Mammary epithelial cell (primary cell): ENCODE measurements at regions not wholly inside any gene's neighbourhood (a gene's known extent, or its start where the extent isn't known, plus 50 kb on each side); places are given as distances from the start of the nearest gene placed in this dataset.

Source experiments
- CTCF ChIP-seq, 2 donors: IDR thresholded peaks in 1 of 2; conservative IDR thresholded peaks in 1 of 2; 2 replicates each; pipeline ENCODE4 v1.5.1; 2011 to 2012; ENCODE audit warnings: inconsistent platforms in 2 of 2, low read length in 2 of 2, mild to moderate bottlenecking in 2 of 2, control low read depth in 1 of 2, low read depth in 1 of 2; ENCODE audit not compliant: insufficient read depth in 1 of 2; ENCODE audit errors: extremely low read depth in 1 of 2
- EZH2 ChIP-seq: IDR thresholded peaks from 2 replicates; pipeline ENCODE4 v1.6.1; 2012; ENCODE audit warnings: low read length, inconsistent platforms, borderline replicate concordance

DNA sequence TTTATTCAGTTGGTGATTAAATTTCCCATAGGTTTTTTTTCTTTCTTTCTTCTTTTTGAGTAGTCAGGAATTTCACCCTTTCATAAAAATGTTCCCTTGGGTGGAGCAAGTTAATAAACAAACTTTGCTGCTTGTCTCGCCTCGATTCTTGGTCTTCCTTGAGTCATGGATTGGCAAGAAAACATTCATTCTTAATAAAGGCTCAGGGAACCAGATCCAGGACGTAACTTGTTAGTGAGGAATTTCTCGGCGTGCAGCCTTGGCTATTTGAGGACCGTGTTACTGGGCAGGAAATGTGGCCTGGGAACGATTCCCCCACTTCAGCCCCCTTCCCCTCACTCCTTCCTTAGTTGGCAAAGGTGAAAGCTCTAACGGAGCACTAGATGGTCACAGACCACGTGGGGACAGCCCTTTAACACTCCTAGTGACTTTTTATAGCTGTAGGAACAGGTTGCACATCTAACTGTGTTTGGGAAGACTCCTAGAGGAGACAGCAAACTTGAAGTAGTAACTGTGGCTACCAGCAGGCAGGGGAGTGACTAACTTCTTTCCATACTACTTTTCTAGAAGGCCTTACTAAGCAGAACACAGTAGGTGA, 106.8 kb downstream of the UCHL1 start:
- TF ChIP-seq CTCF (conservative IDR thresholded peaks at IDR 0.05 in 1 of 2, IDR thresholded peaks at IDR 0.05 in 1 of 2; ENCODE audit: extremely low read depth in 1 of 2, insufficient read depth in 1 of 2, low read depth in 1 of 2, low read length in 2 of 2) = no peak
- no peak for TF ChIP-seq EZH2
